Activated CD4-positive, alpha-beta T cell treated with anti-CD3 and anti-CD28 coated beads for 1 hour (primary cell): ENCODE measurements at regions not wholly inside any gene's neighbourhood (a gene's known extent, or its start where the extent isn't known, plus 50 kb on each side); places are given as distances from the start of the nearest gene placed in this dataset.
"Not testable (repeated sequence)": the region's sequence is repeated elsewhere in the genome, so short reads cannot be mapped to it uniquely, and the experiment has no call there.

ENCODE experiments used
- DNase-seq: peaks from one replicate; pipeline ENCODE4 v3.0.0-alpha.2; 2020

DNA sequence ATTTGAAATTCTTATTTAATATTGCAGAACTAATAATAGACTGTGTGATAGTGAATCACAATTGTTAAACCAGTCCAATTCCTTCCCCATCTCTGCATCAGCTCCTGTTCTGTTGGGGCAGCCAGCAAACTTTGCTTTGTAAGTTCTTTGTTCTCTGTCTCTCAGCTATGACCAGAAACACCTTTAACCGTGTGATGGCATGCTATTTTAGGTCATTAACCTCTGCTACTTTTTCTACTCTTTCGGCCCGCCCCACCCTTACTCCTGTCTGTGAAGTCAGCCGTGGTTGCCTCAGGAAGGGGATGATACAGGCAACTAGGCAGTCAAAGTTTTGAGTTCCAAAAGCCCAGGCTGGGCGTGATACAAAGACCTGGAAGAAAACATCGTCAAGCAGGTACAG is 51.3 kb upstream of the EGFL6 start:
- DNase-seq, result no peak

DNA sequence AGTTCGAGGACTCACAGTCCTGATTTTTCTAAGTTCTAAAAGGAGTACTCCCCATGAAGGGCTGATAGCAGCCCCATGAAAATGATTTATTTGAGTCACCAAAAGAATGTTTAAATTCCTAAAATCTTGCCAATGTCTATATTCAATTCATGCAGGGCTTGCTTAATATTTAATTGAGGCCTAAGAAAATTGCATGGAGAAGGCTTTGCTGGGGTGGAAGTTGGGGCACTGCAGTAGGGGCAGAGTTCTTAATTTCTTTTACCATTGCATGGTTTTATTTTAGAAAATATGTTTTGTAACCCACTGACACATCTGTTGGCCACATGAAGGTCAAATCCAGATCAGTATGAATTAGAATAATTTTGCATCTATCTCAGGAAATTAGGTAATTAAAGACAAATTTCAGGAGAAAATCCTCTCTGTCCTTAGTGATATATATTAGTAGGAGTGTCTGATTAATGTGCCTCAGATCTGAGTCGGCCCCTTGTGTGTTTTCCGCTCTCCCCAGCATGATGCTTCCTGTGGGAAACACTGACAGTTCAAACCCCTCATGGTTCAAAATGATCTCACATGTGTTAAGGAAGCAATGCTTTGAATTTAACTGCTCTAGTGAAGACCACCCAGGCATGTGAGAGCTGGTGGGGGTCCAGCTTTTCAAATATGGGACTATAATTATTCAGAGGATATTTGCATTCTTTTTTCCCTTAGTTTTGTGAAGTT is 54.0 kb upstream of the EGFL6 start:
- DNase-seq, result no peak

DNA sequence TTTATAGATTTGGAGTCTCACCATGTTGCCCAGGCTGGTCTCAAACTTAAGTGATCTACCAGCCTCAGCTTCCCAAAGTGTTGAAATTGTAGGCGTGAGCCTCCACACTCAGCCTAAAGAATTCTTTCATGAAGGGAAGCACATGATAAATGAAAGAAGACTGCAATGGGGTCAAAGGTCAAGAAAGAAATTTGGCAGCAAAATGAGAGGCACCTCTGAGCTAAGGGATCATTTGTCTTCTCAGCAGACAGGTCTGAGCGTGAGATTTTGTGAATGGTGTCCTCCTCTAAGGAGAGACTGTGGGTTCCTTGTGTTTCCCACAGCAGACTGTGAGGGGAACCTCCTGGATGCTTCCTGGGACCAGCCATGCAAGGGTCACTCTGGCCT is 57.5 kb upstream of the EGFL6 start:
- DNase-seq, result no peak

DNA sequence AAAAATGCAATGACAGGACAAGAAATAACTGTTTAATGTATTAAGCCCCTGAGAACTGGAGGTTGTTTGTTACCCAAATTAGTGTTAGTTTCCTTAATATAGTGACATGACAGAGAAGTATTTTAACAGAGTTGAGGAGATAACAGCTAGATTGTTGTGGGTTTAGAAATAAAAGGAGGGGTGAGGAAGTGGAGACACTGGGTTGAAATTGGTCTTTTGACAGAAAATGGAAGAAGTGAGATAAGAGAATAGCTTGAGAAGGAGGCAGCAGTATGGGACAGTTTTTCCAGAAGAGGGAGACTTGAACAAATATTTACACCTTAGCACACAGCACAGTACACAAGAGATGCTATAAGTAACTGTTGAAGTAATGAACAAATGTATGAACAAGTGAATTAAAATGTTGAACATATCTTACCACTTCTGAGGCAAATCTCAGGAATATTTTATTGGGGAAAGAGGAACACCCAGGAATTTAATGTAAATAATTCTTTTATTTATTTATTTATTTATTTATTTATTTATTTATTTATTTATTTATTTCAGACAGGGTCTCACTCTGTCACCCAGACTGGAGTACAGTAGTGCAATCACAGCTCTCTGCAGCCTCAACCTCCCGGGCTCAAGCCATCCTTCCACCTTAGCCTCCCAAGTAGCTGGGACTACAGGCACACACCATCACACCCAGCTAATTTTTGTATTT is 58.0 kb upstream of the EGFL6 start:
- no peak for DNase-seq

DNA sequence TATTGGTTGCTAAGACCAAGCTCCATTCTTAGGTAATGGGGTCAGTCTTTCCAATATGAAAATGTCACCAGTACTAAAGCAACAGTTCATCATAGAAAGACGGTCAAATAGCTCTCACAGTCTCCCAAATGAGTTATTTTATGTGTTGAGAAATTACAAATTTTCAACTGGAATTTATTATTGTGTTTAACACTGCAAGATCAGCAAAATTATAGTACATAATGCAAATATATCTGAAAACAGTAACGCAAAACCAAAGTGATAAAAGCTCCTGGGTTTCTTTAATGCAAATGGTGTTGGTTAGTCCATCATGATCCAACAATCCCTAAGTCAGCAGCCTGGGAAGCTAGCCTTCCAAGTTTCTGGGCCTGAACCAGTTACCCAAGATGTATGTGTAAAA is 61.5 kb upstream of the EGFL6 start:
- DNase-seq, result no peak

DNA sequence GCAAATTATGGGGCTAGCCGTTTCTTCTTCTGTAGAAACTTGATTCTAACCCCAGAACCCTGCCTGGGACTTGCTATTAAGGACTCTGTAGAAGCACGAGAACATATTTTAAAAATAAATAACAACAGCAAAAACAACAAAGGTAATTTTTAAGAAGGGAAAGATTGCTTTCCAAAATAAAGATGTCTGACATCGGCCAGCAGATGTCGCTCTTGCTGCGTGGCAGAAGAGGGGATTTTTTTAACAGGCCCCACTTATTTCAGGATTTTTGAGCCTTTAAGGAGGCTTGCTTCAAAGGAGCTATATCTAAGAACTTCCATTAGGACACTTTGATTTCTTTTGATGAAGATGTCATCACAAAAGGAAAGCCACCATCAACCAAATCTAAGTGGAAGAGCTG is 62.8 kb upstream of the EGFL6 start:
- peak; percentile 24 for DNase-seq

DNA sequence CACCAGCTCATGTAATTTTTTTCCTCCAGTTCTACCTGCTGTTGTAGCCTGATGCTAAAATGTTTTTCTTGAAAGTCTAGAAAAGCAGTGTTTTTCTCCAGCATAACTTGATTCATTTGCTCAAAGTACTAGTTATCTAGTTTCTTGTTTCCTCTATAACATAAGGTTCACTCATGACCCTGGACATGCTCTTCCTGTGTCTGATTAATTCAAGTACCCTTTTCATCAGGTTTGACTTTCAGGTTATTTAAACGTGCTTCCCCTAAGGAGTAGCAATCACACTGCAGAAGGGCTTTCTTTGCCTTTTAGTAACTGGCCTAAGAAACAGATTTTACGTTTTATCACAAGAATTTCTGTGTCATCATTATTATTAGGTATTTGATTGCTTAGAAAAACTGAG is 66.8 kb upstream of the EGFL6 start:
- DNase-seq, result no peak

DNA sequence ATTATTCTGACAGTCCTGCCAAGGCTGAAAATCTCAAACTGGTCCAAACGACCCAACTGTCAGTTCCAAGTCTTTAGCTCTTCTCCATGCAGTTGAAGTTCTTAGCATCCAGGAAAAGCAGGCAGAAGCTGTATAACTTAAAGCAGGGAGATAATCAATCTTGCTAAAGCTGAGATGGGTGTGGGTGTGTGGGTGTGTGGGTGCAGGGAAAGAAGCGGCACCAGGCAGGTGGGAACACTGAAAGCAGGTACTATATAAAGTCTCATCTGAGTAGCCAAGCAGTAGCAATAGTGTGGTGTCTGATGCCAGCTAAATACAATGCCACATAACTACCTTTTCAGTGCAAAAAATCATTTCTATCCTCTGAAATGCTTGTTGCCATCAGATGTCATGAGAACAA is 69.7 kb upstream of the EGFL6 start:
- DNase-seq, result no peak

DNA sequence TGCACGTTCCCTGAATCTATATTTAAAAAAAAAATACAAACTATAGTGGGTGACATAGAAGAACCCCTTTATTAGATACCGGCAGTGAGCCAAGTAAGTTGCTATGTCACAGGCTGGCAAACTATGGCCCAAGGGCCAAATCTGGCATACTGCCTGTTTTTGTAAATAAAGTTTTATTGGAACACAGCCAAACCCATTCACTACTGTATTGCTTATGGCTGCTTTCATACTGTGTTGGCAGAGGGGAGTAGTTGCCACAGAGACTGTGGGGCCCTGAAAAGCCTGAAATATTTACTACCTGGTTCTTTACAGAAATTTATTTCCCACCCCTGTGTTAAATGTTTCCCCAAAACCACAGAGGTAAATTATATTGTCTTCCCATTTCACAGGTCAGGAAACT is 71.2 kb upstream of the EGFL6 start:
- no peak for DNase-seq

DNA sequence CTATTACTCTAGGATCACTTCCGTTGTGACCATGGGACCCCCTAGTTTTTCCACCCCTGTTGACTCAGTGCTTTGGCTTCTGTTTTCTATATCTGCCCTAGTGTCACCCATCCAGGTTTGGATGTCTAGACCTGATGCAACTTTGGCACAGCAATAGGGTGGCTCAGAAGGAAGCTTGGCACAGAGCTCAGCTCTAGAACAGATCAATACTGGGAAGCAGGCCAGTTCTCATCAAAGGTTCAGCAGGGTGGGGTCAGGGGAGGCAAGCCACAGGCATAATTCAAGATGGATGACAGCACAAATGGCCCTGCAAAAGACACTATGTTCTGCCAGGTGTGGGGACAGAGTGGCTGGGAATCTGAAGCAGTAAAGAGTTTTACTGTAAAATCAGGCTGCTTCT is 74.2 kb upstream of the EGFL6 start:
- DNase-seq, result no peak

DNA sequence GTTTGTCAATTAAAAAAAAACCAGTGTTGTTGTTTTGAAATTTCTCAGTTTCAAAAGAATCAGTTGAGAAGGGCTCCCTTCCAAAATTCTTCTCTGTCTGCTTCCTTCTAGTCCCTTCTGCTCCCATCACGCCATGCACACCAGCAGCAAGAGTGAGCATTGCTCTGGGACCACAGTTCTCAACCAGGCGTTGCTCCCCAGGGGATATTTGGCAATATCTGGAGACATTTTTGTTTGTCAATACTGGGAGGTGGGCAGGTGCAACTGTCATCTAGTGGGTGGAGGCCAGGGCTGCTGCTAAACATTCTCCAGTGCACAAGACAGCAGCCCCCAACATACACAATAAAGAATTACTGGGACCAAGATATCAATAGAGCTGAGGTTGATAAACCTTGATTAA is 74.8 kb upstream of the EGFL6 start:
- no peak for DNase-seq

DNA sequence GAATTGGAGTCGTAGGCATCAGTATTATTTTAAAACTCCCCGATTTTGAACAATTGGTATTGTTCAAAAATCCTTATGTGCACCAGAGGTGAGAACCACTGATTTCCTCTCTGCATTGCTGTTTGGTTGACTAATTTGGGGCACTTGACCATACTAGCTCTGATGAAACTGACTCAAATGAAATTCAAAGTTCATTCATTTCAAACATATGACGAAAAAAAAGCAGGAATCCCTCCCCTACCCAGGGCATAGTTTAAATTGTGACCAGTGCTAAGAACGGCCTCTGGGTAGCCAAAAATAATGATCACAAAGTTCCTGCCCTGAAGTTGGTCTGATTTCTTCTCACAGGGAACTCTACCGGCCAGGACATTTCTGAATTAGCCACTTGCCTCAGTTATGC is 75.7 kb upstream of the EGFL6 start:
- no peak for DNase-seq

DNA sequence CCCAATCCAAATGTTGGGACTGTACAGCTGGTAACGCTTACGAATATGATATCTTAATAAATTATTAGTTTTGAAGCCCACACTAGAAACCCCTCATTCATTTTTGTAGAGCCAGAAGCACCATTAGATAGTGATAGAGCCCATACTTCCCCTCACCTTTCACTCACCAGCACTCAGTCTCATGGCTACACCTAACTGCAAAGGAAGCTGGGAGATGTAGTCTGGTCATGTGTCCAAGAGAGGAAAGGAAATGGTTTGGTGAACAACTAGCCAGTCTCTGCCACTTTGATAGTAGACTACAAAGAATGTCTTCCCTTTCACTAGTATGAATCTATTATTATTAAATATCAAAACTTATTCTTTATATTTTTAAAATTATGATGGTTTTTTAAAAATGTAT is 77.1 kb upstream of the EGFL6 start:
- no peak for DNase-seq

DNA sequence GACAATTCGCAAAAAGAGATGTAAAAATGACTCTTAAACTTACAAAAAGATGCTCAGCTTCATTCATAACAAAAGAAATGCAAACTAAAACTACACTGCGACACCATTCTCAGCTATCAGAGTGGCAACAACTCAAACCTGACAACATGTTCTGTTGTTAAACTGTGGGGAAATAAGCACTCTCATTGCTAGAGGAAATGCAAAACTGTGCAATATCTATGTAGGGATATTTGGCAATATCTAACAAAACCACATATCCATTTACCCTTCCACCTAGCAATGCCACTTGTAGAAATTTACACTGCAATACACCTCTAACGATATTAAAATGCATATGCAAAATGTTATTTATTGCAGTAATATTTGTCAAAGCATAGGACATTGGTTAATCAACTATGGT is 78.3 kb upstream of the EGFL6 start:
- DNase-seq, result no peak

DNA sequence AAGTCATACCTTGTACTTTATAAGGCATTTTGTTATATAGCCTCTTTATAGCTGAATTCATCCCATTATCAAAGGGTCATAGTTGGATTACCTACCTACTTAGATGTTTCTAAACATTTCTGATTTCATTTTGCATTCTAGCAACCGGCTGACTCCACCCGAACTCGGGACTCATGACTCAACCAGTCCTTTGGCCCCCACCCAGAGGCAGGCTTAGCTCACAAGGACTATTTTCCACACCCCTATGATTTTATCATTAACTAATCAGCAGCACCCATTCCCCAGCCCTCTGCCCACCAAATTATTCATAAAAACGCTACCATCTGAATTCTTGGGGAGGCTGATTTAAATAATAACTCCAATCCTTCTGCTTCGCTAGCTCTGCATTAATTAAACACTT is 79.9 kb upstream of the EGFL6 start:
- DNase-seq, result no peak

DNA sequence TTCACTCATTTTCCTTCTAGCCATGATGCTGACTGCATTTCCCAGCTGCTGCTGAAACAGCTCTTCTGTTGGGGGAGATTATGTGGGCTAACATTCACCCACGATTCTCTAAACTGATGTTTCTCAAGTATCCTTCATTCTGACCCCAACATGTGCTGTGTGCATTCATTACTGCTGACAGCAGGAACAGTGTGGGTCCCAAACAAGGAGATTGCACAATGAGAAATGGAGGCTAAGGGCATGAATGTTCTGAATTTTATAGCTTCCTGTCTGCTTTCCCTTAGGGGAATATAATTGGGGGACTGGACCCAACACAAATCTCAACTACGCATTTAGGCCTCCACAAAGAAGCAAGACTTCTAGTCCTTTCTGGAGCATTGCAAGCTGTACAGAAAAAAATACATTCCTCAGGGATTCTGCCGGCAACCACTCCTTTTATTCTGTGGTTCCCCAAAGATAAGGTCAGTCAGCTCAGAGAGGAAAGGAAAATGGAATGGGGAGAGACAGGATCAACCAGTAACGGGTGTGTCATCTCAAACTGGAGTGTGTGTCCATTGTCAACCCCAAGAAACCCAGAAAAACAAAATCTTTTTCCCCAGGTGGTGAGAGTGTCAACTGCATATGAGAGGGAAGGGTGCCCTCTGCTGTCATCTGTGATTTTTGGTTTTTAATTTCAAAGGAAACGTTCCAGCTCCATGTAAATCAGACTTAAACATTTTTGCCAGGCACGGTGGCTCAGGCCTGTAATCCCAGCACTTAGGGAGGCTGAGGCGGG is 81.5 kb upstream of the EGFL6 start:
- no peak for DNase-seq

DNA sequence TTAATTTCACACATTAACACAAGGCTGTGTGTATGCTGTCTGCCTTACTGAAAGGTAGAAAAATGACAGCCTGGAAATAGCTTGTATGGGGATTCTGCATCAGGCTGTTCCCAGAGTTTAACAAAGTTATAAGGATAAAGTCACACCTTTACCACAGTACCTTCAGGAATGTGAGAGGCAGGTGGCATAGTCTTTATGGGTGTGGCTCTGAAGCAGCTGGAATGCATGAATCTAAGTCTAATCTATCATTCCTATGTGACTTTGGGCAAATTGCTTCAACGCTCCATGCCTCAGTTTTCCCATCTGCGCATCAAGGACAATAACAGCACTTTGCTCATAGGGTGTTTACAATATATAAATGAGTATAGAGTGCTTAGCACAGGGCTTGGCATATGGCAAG is 84.2 kb upstream of the EGFL6 start:
- DNase-seq, result no peak

DNA sequence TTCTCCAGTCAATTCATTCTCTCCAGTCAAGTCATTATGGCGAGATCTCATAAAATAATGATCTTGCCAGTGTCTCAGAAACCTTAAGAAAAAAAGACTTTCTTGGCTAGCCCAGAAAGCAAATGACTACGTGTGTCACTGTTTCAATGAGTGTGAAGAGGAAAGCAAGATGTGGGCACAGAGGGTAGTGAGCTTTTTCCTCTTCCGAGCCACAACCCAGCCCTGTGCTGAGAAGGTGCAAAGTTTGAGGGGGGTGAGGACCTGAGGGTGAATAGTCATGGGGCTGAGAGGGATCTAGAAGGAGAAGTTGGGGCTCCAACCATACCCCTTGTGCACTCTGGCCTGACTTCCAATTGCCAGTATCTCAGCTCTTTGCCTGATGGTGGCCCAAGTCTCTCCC is 85.6 kb upstream of the EGFL6 start:
- no peak for DNase-seq

DNA sequence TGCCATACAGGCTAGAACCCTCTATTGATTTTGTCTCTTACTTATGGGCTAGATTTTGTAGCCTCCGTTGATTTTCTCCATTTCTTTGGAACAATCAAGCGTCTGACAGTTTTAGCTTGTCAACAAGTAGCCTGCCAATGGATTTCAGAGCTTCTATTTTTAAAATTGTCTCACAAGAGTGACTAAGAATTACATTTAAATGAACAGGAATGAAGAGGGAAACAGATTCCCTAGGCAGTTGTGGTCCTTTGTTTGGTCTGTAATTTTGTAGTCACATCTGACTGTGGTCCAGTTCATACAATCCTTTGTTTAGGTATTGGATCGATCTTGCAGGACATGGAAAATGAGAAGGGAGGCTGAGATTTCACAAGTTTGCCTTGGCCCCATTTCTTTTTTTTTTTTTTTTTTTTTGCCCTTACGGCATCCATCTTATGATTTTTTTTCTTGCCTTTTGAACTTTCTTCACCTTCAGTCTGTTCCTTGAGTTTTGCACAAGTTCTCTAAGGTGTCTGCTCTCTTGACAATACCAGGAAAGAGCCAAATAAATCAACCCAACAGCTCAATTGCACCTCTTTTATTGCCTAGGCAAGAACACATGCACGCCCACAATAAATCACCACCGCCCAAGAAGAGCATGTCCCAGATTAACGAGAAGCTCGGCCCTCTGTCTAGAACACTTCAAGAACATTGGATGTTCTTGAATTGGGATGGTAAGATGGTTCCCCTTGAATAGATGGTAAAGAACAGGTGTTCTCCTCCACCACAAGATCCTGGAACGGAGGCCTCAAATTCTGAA is 86.5 kb upstream of the EGFL6 start:
- no peak for DNase-seq

DNA sequence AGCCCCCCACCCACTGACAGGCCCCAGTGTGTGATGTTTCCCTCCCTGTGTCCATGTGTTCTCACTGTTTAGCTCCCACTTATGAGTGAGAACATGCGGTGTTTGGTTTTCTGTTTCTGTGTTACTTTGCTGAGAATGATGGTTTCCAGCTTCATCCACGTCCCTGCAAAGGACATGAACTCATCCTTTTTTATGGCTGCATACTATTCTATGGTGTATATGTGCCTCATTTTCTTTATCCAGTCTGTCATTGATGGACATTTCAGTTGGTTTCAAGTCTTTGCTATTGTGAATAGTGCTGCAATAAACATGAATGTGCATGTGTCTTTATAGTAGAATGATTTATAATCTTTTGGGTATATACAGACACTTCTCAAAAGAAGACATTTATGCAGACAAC is 88.6 kb upstream of the EGFL6 start:
- DNase-seq, result not testable (repeated sequence)

DNA sequence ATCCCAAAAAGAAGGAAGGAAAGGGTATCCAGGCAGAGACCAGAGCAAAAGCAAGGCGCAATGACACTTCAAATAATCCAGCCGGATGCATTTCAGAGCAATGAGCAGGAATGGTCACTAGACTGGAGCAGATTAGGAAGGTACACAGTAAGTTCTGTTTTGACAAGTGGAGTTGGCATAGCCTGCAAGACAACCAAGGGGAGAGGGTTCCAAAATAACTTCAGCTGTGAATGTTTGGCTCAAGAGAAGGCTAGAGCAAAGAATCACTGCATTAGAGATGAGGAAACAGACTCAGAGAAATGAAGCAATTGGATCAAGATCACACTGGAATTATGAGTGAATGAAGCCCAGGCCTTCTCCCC is 90.0 kb upstream of the EGFL6 start:
- no peak for DNase-seq

DNA sequence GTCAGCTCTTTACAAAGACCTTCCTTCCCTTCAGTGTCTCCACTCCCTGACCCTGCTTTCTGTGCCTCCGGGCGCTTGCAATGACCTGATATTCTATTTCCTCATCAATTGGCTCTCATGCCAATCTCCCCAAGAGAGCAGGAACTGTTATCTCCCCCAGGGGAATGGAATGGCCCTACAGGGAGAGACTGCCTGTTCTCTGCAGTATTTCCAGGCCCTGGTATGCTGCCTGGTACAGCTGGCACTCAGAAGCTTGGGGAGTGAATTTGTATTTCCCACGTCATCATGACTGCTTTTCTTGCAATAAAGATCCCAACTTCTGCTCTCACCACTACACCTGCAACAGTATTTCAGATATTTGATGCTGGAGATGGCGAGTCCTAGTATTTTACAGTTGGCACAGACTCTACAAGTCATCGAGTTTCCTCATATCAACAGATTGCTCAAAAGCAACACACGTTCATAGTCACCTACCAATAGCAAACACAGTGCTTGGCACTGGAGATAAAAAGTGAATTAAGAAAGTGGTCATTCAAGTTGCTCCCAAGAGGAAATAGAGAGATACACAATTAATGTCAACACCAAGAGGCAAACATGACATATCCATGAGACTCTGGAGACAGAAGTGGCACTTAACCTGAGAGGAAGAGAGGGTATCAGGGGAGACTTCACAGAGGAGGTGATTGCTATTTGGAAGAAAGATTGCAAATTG is 90.5 kb upstream of the EGFL6 start:
- DNase-seq, result no peak

DNA sequence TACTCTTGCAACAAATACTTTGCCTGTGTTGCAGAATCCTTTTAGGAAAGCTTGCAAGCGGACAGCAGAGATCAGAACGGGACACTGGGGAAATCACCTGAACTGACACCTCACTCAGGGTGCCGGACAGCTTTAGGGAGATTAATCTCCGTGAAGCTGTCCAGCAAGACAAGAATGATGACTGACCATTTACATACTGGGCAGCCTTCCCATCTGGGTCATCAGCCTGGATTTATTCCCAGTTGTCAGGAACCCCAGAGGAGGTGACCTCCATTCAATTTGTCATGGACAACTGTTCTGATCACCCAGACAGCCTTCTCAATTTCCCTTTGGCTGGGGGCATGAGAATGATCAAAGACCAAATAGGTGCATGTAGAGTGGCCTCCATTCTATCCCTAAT is 93.0 kb upstream of the EGFL6 start:
- DNase-seq, result no peak
